ENCODE measurements at regions not wholly inside any gene's neighbourhood (a gene's known extent, or its start where the extent isn't known, plus 50 kb on each side); places are given as distances from the start of the nearest gene placed in this dataset.
"Not testable (repeated sequence)": the region's sequence is repeated elsewhere in the genome, so short reads cannot be mapped to it uniquely, and the experiment has no call there.

DNA sequence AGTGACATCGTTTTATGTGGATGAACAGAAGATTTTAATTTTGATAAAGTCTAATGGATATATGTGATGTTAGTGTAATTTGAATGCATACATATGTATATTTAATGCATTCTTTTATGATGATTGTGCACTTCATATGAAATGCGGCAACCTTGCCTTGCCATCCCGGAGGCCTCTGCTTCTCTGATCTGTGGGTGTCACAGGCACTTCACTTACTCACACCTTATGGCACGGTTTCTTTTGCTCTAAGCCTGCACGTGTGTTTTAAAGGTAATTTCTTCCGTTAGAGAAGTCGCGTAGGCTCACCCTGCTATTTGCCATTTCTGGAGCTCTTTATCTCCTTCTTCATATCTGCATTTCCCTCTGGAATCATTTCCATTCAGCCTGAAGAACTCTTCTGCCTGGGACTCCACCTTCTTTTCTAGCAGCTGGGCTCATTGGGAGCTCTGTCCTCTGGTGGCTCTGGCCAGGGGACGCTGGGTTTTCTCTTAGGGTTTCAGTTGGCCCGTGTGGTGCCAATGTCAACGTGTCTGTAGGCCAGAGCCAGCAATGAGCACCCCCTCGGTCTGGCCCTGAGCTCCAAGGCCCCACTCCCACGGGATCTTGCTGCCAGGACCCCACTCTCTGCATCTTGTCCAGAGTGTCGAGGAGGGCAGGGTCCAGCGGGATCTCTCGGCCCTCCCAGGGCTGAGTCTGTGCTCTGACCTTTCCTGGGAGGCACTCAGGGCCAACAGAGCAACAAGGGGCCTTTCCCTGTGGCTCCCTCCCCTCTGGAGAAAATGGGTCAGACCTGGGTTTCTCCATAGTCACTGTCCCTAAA, 97.3 kb downstream of the RTP5 start:
- H2AK5ac ChIP-seq (ENCODE audit: low read length), result no peak overlapping the region
- H3K27ac ChIP-seq (ENCODE audit: low read depth, low read length), result no peak overlapping the region
- no peaks in the 10 kb centered on the region for H3K36me3 ChIP-seq (ENCODE audit: control insufficient read depth, insufficient read depth, low read length)
- H3K4me3 ChIP-seq (ENCODE audit: low read length), result no peak overlapping the region
- H4K5ac ChIP-seq (ENCODE audit: low read length), result no peak overlapping the region
- H3K9ac ChIP-seq (ENCODE audit: low read length), result no peak overlapping the region
- 100% methylated on average over 1 of the region's 16 CpGs for WGBS (ENCODE audit: extremely low coverage, insufficient coverage, low lambda C conversion rate)
- H3K79me1 ChIP-seq (ENCODE audit: low read length), result no peaks in the 10 kb centered on the region
- H2BK120ac ChIP-seq (ENCODE audit: low read depth, low read length), result no peak overlapping the region
- no peak overlapping the region for H2BK15ac ChIP-seq (replicated peaks; ENCODE audit: low read depth)
- H2BK5ac ChIP-seq (ENCODE audit: low read length), result no peak overlapping the region
- no peak overlapping the region for H3K56ac ChIP-seq (ENCODE audit: low read length)
- H3K4ac ChIP-seq (ENCODE audit: low read depth, low read length), result no peak overlapping the region
- no peaks in the 10 kb centered on the region for H3K27me3 ChIP-seq (ENCODE audit: insufficient read depth, low read length, poor library complexity)
- no peaks in the 10 kb centered on the region for H3K79me2 ChIP-seq (ENCODE audit: control insufficient read depth, insufficient read depth, low read length)
- H4K8ac ChIP-seq (ENCODE audit: low read depth, low read length), result no peak overlapping the region
- DNase-seq, result no peak
- H3K23ac ChIP-seq (ENCODE audit: low read length), result no peak overlapping the region
- no peaks in the 10 kb centered on the region for H3K4me1 ChIP-seq (ENCODE audit: control insufficient read depth, low read depth, low read length)
- H3K4me2 ChIP-seq (ENCODE audit: low read length), result no peak overlapping the region
- no peak overlapping the region for H3K18ac ChIP-seq (ENCODE audit: low read length)

DNA sequence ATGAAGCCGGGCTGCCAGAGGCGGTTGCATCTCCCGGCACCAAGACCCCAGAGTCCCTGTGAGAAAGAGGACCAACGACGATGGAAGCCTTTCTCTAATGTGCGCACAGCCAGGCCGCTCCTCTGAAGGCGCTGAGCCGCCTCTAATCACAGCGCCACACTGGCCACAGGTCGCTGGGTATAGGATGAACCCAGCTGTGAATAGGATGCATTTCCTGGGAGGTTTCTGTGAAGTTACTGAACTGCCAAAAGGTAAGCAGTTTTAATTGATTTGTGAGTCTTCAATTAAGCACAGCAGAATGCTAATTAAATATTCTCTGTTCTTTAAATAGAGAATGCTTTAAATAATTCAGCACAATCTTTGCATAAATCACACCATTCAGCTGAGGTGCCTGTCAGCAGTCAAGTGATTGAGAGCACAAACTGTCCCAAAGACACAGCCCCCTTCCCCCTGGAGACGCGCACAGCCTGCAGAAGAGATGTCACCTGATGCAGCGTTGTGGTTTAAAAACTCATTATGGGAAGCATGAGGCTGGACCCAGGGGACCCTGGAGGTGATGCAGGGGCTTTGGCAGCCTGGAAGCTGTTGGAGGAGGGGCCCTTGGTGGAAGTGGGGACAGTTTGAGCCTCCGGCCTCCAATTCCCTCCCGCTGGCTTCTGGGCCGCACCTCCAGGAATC, 98.1 kb downstream of the RTP5 start:
- H3K18ac ChIP-seq (ENCODE audit: low read length), result no peak overlapping the region
- H3K27ac ChIP-seq (ENCODE audit: low read depth, low read length), result no peak overlapping the region
- H2BK5ac ChIP-seq (ENCODE audit: low read length), result no peak overlapping the region
- no peak overlapping the region for H3K56ac ChIP-seq (ENCODE audit: low read length)
- DNase-seq, result no peak
- H3K23ac ChIP-seq (ENCODE audit: low read length), result no peak overlapping the region
- H3K4ac ChIP-seq (ENCODE audit: low read depth, low read length), result no peak overlapping the region
- H2BK120ac ChIP-seq (ENCODE audit: low read depth, low read length), result no peak overlapping the region
- H4K8ac ChIP-seq (ENCODE audit: low read depth, low read length), result no peak overlapping the region
- H3K36me3 ChIP-seq (ENCODE audit: control insufficient read depth, insufficient read depth, low read length), result no peaks in the 10 kb centered on the region
- H3K4me3 ChIP-seq (ENCODE audit: low read length), result no peak overlapping the region
- H2BK15ac ChIP-seq (replicated peaks; ENCODE audit: low read depth), result no peak overlapping the region
- no peak overlapping the region for H3K4me2 ChIP-seq (ENCODE audit: low read length)
- H2AK5ac ChIP-seq (ENCODE audit: low read length), result no peak overlapping the region
- H3K79me1 ChIP-seq (ENCODE audit: low read length), result no peaks in the 10 kb centered on the region
- H3K4me1 ChIP-seq (ENCODE audit: control insufficient read depth, low read depth, low read length), result no peaks in the 10 kb centered on the region
- no peak overlapping the region for H3K9ac ChIP-seq (ENCODE audit: low read length)
- WGBS (ENCODE audit: extremely low coverage, insufficient coverage, low lambda C conversion rate), result no CpG with 5 or more reads among the region's 17 CpGs
- H4K5ac ChIP-seq (ENCODE audit: low read length), result no peak overlapping the region
- no peaks in the 10 kb centered on the region for H3K27me3 ChIP-seq (ENCODE audit: insufficient read depth, low read length, poor library complexity)
- H3K79me2 ChIP-seq (ENCODE audit: control insufficient read depth, insufficient read depth, low read length), result no peaks in the 10 kb centered on the region

DNA sequence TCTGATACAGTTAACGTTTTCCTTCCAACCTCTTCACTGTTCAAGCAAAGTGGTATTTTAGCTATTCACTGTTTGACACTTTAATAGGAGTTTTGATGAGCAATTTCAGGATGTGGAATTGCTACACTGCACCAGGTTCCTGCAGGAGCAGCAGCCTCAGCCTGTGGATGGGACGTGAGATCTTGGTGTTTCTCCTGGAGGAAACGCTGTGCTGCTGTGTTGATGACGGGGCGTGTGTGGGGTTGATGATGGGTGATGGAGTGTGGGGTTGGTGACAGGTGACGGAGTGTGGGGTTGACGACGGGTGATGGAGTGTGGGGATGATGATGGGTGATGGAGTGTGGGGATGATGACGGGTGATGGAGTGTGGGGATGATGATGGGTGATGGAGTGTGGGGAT, 98.9 kb downstream of the RTP5 start:
- Histone ChIP-seq H3K4me3 (ENCODE audit: low read length) (no peak overlapping the region), H3K36me3 (ENCODE audit: control insufficient read depth, insufficient read depth, low read length) (no peaks in the 10 kb centered on the region), H3K56ac (ENCODE audit: low read length) (no peak overlapping the region), H2BK5ac (ENCODE audit: low read length) (no peak overlapping the region), H2BK15ac (replicated peaks; ENCODE audit: low read depth) (no peak overlapping the region), H3K23ac (ENCODE audit: low read length) (no peak overlapping the region), H3K79me1 (ENCODE audit: low read length) (no peaks in the 10 kb centered on the region), H2AK5ac (ENCODE audit: low read length) (no peak overlapping the region), H3K27ac (ENCODE audit: low read depth, low read length) (no peak overlapping the region), H3K18ac (ENCODE audit: low read length) (no peak overlapping the region), H3K9ac (ENCODE audit: low read length) (no peak overlapping the region), H3K4me2 (ENCODE audit: low read length) (no peak overlapping the region), H4K5ac (ENCODE audit: low read length) (no peak overlapping the region), H3K79me2 (ENCODE audit: control insufficient read depth, insufficient read depth, low read length) (no peaks in the 10 kb centered on the region), H2BK120ac (ENCODE audit: low read depth, low read length) (no peak overlapping the region), H3K4ac (ENCODE audit: low read depth, low read length) (no peak overlapping the region), H4K8ac (ENCODE audit: low read depth, low read length) (no peak overlapping the region), H3K27me3 (ENCODE audit: insufficient read depth, low read length, poor library complexity) (no peaks in the 10 kb centered on the region), H3K4me1 (ENCODE audit: control insufficient read depth, low read depth, low read length) (no peaks in the 10 kb centered on the region)
- 100% methylated on average over 6 of the region's 9 CpGs for WGBS (ENCODE audit: extremely low coverage, insufficient coverage, low lambda C conversion rate)
- DNase-seq, result no peak

DNA sequence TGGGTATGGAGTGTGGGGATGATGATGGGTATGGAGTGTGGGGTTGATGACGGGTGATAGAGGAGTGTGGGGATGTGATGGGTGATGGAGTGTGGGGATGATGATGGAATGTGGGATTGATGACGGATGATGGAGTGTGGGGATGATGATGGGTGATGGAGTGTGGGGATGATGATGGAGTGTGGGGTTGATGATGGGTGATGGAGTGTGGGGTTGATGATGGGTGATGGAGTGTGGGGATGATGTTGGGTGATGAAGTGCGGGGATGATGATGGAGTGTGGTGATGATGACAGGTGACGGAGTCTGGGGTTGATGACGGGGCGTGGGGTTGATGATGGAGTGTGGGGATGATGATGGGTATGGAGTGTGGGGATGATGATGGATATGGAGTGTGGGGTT, 99.7 kb downstream of the RTP5 start:
- H2BK5ac ChIP-seq (ENCODE audit: low read length); H4K8ac ChIP-seq (ENCODE audit: low read depth, low read length); H3K27ac ChIP-seq (ENCODE audit: low read depth, low read length); H3K4me3 ChIP-seq (ENCODE audit: low read length); H3K4me2 ChIP-seq (ENCODE audit: low read length); H3K79me2 ChIP-seq (ENCODE audit: control insufficient read depth, insufficient read depth, low read length); H3K36me3 ChIP-seq (ENCODE audit: control insufficient read depth, insufficient read depth, low read length); H2BK15ac ChIP-seq (replicated peaks; ENCODE audit: low read depth); H3K23ac ChIP-seq (ENCODE audit: low read length); H3K18ac ChIP-seq (ENCODE audit: low read length); H3K56ac ChIP-seq (ENCODE audit: low read length); H2AK5ac ChIP-seq (ENCODE audit: low read length); H3K4ac ChIP-seq (ENCODE audit: low read depth, low read length); H3K27me3 ChIP-seq (ENCODE audit: insufficient read depth, low read length, poor library complexity); DNase-seq; H3K4me1 ChIP-seq (ENCODE audit: control insufficient read depth, low read depth, low read length); H3K9ac ChIP-seq (ENCODE audit: low read length); H2BK120ac ChIP-seq (ENCODE audit: low read depth, low read length); H3K79me1 ChIP-seq (ENCODE audit: low read length); H4K5ac ChIP-seq (ENCODE audit: low read length): not testable (repeated sequence)
- 100% methylated on average over 6 of the region's 6 CpGs for whole genome bisulfite sequencing (ENCODE audit: extremely low coverage, insufficient coverage, low lambda C conversion rate)

DNA sequence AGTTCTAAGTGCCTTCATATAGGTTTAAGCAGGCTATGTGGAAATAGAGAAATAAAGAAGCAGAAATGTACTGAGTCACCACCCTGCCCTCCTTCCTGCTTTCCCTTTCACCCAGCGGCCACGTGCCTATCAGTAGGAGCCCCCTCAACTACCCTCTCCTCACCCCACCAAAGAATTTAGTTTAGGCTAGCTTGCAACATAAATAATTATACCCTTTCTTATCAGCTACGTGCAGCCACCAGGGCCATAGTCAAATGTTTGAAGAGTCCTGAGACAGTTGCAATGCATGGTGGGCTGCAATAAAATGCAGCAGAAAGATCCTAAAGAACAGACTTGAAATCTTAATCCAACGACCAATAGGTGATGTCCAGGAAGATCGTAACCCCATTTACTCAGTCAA, 101.2 kb downstream of the RTP5 start:
- H3K18ac ChIP-seq (ENCODE audit: low read length), result no peak overlapping the region
- no peak overlapping the region for H2AK5ac ChIP-seq (ENCODE audit: low read length)
- H3K23ac ChIP-seq (ENCODE audit: low read length), result no peak overlapping the region
- no peaks in the 10 kb centered on the region for H3K79me2 ChIP-seq (ENCODE audit: control insufficient read depth, insufficient read depth, low read length)
- no CpG with 5 or more reads among the region's 5 CpGs for WGBS (ENCODE audit: extremely low coverage, insufficient coverage, low lambda C conversion rate)
- no peak overlapping the region for H4K8ac ChIP-seq (ENCODE audit: low read depth, low read length)
- no peak overlapping the region for H2BK5ac ChIP-seq (ENCODE audit: low read length)
- H3K4me1 ChIP-seq (ENCODE audit: control insufficient read depth, low read depth, low read length), result no peaks in the 10 kb centered on the region
- no peaks in the 10 kb centered on the region for H3K36me3 ChIP-seq (ENCODE audit: control insufficient read depth, insufficient read depth, low read length)
- H4K5ac ChIP-seq (ENCODE audit: low read length), result no peak overlapping the region
- no peak overlapping the region for H2BK120ac ChIP-seq (ENCODE audit: low read depth, low read length)
- H3K4me2 ChIP-seq (ENCODE audit: low read length), result no peak overlapping the region
- H3K56ac ChIP-seq (ENCODE audit: low read length), result no peak overlapping the region
- no peak overlapping the region for H3K4me3 ChIP-seq (ENCODE audit: low read length)
- no peak overlapping the region for H3K9ac ChIP-seq (ENCODE audit: low read length)
- H3K4ac ChIP-seq (ENCODE audit: low read depth, low read length), result no peak overlapping the region
- H2BK15ac ChIP-seq (replicated peaks; ENCODE audit: low read depth), result no peak overlapping the region
- no peak overlapping the region for H3K27ac ChIP-seq (ENCODE audit: low read depth, low read length)
- no peak for DNase-seq
- H3K79me1 ChIP-seq (ENCODE audit: low read length), result no peaks in the 10 kb centered on the region
- no peaks in the 10 kb centered on the region for H3K27me3 ChIP-seq (ENCODE audit: insufficient read depth, low read length, poor library complexity)

Measured in mesendoderm (in vitro differentiated cells).